H9 (cell line): ENCODE measurements at regions not wholly inside any gene's neighbourhood (a gene's known extent, or its start where the extent isn't known, plus 50 kb on each side); places are given as distances from the start of the nearest gene placed in this dataset.

Source experiments
- DNase-seq: peaks from one replicate; pipeline ENCODE4 v3.0.0-alpha.2; 2017
- H2AFZ ChIP-seq: one replicate; pipeline ENCODE4 v1.6.1; 2013; ENCODE audit warnings: mild to moderate bottlenecking, low read length, control low read depth, moderate library complexity
- H2AK5ac ChIP-seq: 2 replicates; pipeline ENCODE4 v1.6.1; 2013; ENCODE audit warnings: low read length, control low read depth, mixed read lengths; ENCODE audit not compliant: insufficient read length
- H2BK120ac ChIP-seq: one replicate; pipeline ENCODE4 v1.6.1; 2013; ENCODE audit warnings: low read depth, mild to moderate bottlenecking, low read length, control low read depth, inconsistent platforms; ENCODE audit not compliant: poor library complexity, severe bottlenecking
- H2BK12ac ChIP-seq: 2 replicates; pipeline ENCODE4 v1.6.1; 2013; ENCODE audit warnings: low read length, control low read depth, mixed read lengths, low read depth; ENCODE audit not compliant: insufficient read length
- H2BK15ac ChIP-seq: 2 replicates; pipeline ENCODE4 v1.6.1; 2013; ENCODE audit warnings: low read depth, low read length, control low read depth
- H2BK20ac ChIP-seq: one replicate; pipeline ENCODE4 v1.6.1; 2013; ENCODE audit warnings: low read depth, mild to moderate bottlenecking, low read length, control low read depth, inconsistent platforms; ENCODE audit not compliant: poor library complexity, severe bottlenecking
- H2BK5ac ChIP-seq: 2 replicates; pipeline ENCODE4 v1.6.1; 2013; ENCODE audit warnings: low read length, control low read depth, mixed read lengths; ENCODE audit not compliant: insufficient read length
- H3K14ac ChIP-seq: 2 replicates; pipeline ENCODE4 v1.6.1; 2013; ENCODE audit warnings: low read length, control low read depth; ENCODE audit not compliant: insufficient read depth
- H3K18ac ChIP-seq: 2 replicates; pipeline ENCODE4 v1.6.1; 2013; ENCODE audit warnings: low read depth, mild to moderate bottlenecking, mixed read lengths, low read length, control low read depth; ENCODE audit not compliant: insufficient read length
- H3K23ac ChIP-seq: 2 replicates; pipeline ENCODE4 v1.6.1; 2013; ENCODE audit warnings: low read length, control low read depth, mixed read lengths, low read depth; ENCODE audit not compliant: insufficient read length
- H3K23me2 ChIP-seq: 2 replicates; pipeline ENCODE4 v1.6.1; 2013; ENCODE audit warnings: low read depth, mild to moderate bottlenecking, mixed read lengths, low read length, control low read depth; ENCODE audit not compliant: insufficient read length, poor library complexity, severe bottlenecking
- H3K27ac ChIP-seq: 2 replicates; pipeline ENCODE4 v1.5.1; 2013; ENCODE audit warnings: low read length, control low read depth, mixed read lengths, low read depth; ENCODE audit not compliant: insufficient read length
- H3K27me3 ChIP-seq: 2 replicates; pipeline ENCODE4 v1.6.1; 2013; ENCODE audit warnings: low read length, control low read depth, inconsistent platforms; ENCODE audit not compliant: insufficient read depth
- H3K4ac ChIP-seq: 2 replicates; pipeline ENCODE4 v1.6.1; 2013; ENCODE audit warnings: low read depth, mild to moderate bottlenecking, control low read depth, inconsistent platforms, low read length, moderate library complexity
- H3K4me1 ChIP-seq: 2 replicates; pipeline ENCODE4 v1.6.1; 2013; ENCODE audit warnings: low read length, control low read depth, inconsistent platforms; ENCODE audit not compliant: insufficient read depth
- H3K4me2 ChIP-seq: 2 replicates; pipeline ENCODE4 v1.6.1; 2013; ENCODE audit warnings: low read length, control low read depth, mixed read lengths; ENCODE audit not compliant: insufficient read length, insufficient read depth
- H3K56ac ChIP-seq: 2 replicates; pipeline ENCODE4 v1.6.1; 2013; ENCODE audit warnings: low read depth, mild to moderate bottlenecking, mixed read lengths, low read length, control low read depth; ENCODE audit not compliant: insufficient read length
- H3K79me1 ChIP-seq: 2 replicates; pipeline ENCODE4 v1.6.1; 2013; ENCODE audit warnings: low read depth, mild to moderate bottlenecking, moderate library complexity, low read length, control low read depth, inconsistent platforms; ENCODE audit not compliant: insufficient read depth, poor library complexity, severe bottlenecking
- H3K79me2 ChIP-seq: 2 replicates; pipeline ENCODE4 v1.6.1; 2013; ENCODE audit warnings: low read length, control low read depth, inconsistent platforms; ENCODE audit not compliant: insufficient read depth
- H3K9ac ChIP-seq: 2 replicates; pipeline ENCODE4 v1.6.1; 2013; ENCODE audit warnings: low read length, control low read depth, mixed read lengths; ENCODE audit not compliant: insufficient read length; ENCODE audit errors: extremely low read depth
- H3K9me3 ChIP-seq: one replicate; pipeline ENCODE4 v1.6.1; 2013; ENCODE audit warnings: low read depth, low read length, inconsistent platforms; ENCODE audit not compliant: control insufficient read depth
- H3T11ph ChIP-seq: one replicate; pipeline ENCODE4 v1.6.1; 2013; ENCODE audit warnings: mild to moderate bottlenecking, low read length, control low read depth, inconsistent platforms
- H4K20me1 ChIP-seq: one replicate; pipeline ENCODE4 v1.6.1; 2013; ENCODE audit not compliant: control insufficient read depth, insufficient read length, insufficient read depth
- H4K5ac ChIP-seq: 2 replicates; pipeline ENCODE4 v1.6.1; 2013; ENCODE audit warnings: low read depth, mild to moderate bottlenecking, mixed read lengths, low read length, control low read depth; ENCODE audit not compliant: insufficient read length
- H4K8ac ChIP-seq: replicated peaks from 2 replicates; pipeline ENCODE4 v1.6.1; 2013; ENCODE audit warnings: low read length, control low read depth, mixed read lengths, low read depth; ENCODE audit not compliant: insufficient read length
- H4K91ac ChIP-seq: 2 replicates; pipeline ENCODE4 v1.6.1; 2013; ENCODE audit warnings: low read depth, mild to moderate bottlenecking, moderate library complexity, mixed read lengths, low read length, control low read depth; ENCODE audit not compliant: insufficient read length
- H3K27ac Mint-ChIP-seq, 3 experiments: 2 replicates in 2 of 3; 3 replicates in 1 of 3; pipeline ENCODE4 v1.8.0; 2020 to 2021; ENCODE audit warnings: mixed read lengths in 3 of 3, mild to moderate bottlenecking in 1 of 3, moderate library complexity in 1 of 3
- H3K27me3 Mint-ChIP-seq: 2 replicates; pipeline ENCODE4 v1.8.0; 2021; ENCODE audit warnings: low read depth, mild to moderate bottlenecking, moderate library complexity, mixed read lengths
- H3K36me3 Mint-ChIP-seq, 3 experiments: 2 replicates in 2 of 3; 3 replicates in 1 of 3; pipeline ENCODE4 v1.8.0; 2020 to 2021; ENCODE audit warnings: low read depth in 3 of 3, mixed read lengths in 3 of 3; ENCODE audit not compliant: insufficient read depth in 1 of 3
- H3K4me1 Mint-ChIP-seq, 2 experiments: 2 replicates each; pipeline ENCODE4 v1.8.0; 2020; ENCODE audit warnings: mixed read lengths in 2 of 2
- H3K4me3 Mint-ChIP-seq, 2 experiments: 2 replicates in 1 of 2; 3 replicates in 1 of 2; pipeline ENCODE4 v1.8.0; 2020 to 2021; ENCODE audit warnings: mild to moderate bottlenecking in 2 of 2, mixed read lengths in 2 of 2, moderate library complexity in 1 of 2
- H3K9me3 Mint-ChIP-seq, 2 experiments: 2 replicates in 1 of 2; 3 replicates in 1 of 2; pipeline ENCODE4 v1.8.0; 2020; ENCODE audit warnings: mild to moderate bottlenecking in 2 of 2, mixed read lengths in 2 of 2, moderate library complexity in 1 of 2
- CTCF ChIP-seq: fragments of 200-600 bp; sonication (generic); conservative IDR thresholded peaks from 3 replicates; pipeline ENCODE4 v1.8.0; 2021; ENCODE audit warnings: antibody characterized with exemption, mild to moderate bottlenecking
- WGBS: extraction: QIAGEN DNeasy Blood & Tissue Kit; methylation state at CpG from one replicate; pipeline ENCODE4 v1.1.7; 2013; ENCODE audit warnings: missing lambda C conversion rate, low lambda C conversion rate, mixed read lengths; ENCODE audit not compliant: insufficient read length; ENCODE audit errors: extremely low coverage; 5-methylcytosine and 5-hydroxymethylcytosine counted together

- no peak for DNase-seq
- Histone ChIP-seq H3K9ac (no peak overlapping the region), H3K79me2 (no peaks in the 10 kb centered on the region), H3K56ac (no peak overlapping the region), H3K14ac (no peak overlapping the region), H4K8ac (no peak overlapping the region), H3K23ac (no peak overlapping the region), H4K20me1 (no peaks in the 10 kb centered on the region), H2BK20ac (no peak overlapping the region), H3K27me3 (no peaks in the 10 kb centered on the region), H2BK5ac (no peak overlapping the region), H3K4me1 (no peaks in the 10 kb centered on the region), H4K91ac (no peak overlapping the region), H3K79me1 (no peaks in the 10 kb centered on the region), H3K9me3 (no peaks in the 10 kb centered on the region), H2BK120ac (no peak overlapping the region), H3K27ac (no peak overlapping the region), H3K18ac (no peak overlapping the region), H2BK12ac (no peak overlapping the region), H2AK5ac (no peak overlapping the region), H3K23me2 (no peaks in the 10 kb centered on the region), H2AFZ (no peak overlapping the region), H3K4me2 (no peak overlapping the region), H2BK15ac (no peak overlapping the region), H4K5ac (no peak overlapping the region), H3T11ph (no peak overlapping the region), H3K4ac (no peak overlapping the region)
- Mint-ChIP-seq H3K4me3 (no peak overlapping the region), H3K4me1 (peaks cover 3 to 5% of the 10 kb centered on the region in 2 experiments; a peak in 1 of 4 replicates), H3K27ac (no peak overlapping the region), H3K36me3 (no peaks in the 10 kb centered on the region), H3K27me3 (no peaks in the 10 kb centered on the region), H3K9me3 (no peaks in the 10 kb centered on the region)
- no peak for TF ChIP-seq CTCF
- WGBS, result no CpG with 5 or more reads among the region's 3 CpGs
These were observed 112.3 kb upstream of the MARCKS start for GRCh38 chr6:113744861-113745260.
